ENCODE measurements at regions not wholly inside any gene's neighbourhood (a gene's known extent, or its start where the extent isn't known, plus 50 kb on each side); places are given as distances from the start of the nearest gene placed in this dataset.

DNA sequence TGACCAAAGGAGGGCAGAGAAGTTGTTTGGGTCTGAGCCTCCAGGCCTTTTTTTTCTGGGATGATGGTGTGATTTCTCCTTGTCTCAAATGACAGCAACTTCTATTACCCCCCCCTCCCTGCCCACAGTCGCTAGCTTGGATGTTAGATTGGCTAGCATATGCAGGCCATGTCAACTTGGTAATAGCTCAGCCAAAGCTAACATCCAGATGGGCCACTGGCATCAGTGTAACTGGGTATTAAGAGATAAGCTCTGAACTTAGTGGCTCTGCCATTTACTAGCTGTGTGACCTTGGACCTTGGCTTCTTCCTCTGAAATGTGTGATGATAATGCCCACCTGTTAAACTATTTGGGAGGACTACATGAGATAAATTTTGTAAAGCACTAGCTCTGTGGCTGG lies 86.9 kb upstream of the TSPAN2 start:
- 0 out of 4 replicates have a peak, but pooled peaks cover 0 to 3% of the 10 kb centered on the region in 2 experiments for H3K9me3 ChIP-seq (ENCODE audit: insufficient read depth in 2 of 2, low read depth in 1 of 2, low read length in 1 of 2)
- no peak overlapping the region for H3K56ac ChIP-seq (replicated peaks; ENCODE audit: insufficient read length, low read depth, low read length)
- H4K91ac ChIP-seq (replicated peaks; ENCODE audit: insufficient read length, low read length): no peak overlapping the region
- POLR2A ChIA-PET (ENCODE audit: partially characterized antibody): no interaction called here
- H2BK120ac ChIP-seq (replicated peaks; ENCODE audit: low read depth, low read length): no peak overlapping the region
- H3K23ac ChIP-seq (ENCODE audit: insufficient read length): no peak overlapping the region
- TF ChIP-seq, protein P1, sequence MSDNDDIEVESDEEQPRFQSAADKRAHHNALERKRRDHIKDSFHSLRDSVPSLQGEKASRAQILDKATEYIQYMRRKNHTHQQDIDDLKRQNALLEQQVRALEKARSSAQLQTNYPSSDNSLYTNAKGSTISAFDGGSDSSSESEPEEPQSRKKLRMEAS (IDR thresholded peaks at IDR 0.05): no peak
- no peak for TF ChIP-seq POLR2A (IDR thresholded peaks at IDR 0.05; ENCODE audit: control extremely low read depth in 1 of 2, low read depth in 2 of 2, low read length in 2 of 2)
- no peaks in the 10 kb centered on the region for H4K20me1 ChIP-seq (replicated peaks in 1 of 2; ENCODE audit: control insufficient read depth in 1 of 2, insufficient read depth in 2 of 2, low read length in 2 of 2)
- no peaks in the 10 kb centered on the region for H3K36me3 ChIP-seq (ENCODE audit: control insufficient read depth in 2 of 4, insufficient read depth in 4 of 4, low read length in 3 of 4)
- no peak overlapping the region for H3K4me2 ChIP-seq (ENCODE audit: insufficient read depth in 1 of 2, low read depth in 2 of 2, low read length in 2 of 2)
- no peak for DNase-seq (ENCODE audit: low read depth in 1 of 2, low spot score in 2 of 2)
- no peak overlapping the region for H2BK15ac ChIP-seq (ENCODE audit: low read length)
- H2BK12ac ChIP-seq (ENCODE audit: low read depth, low read length): no peak overlapping the region
- CTCF ChIA-PET (ENCODE audit: partially characterized antibody): interaction anchor here (0.8 to 3.3 kb wide), 6 partner anchors 11 to 293 kb away, joined by 3 to 14 read pairs (median 4); no protein-coding TSS in a partner anchor
- no peak overlapping the region for H4K5ac ChIP-seq (ENCODE audit: insufficient read length, low read depth, low read length)
- H2AK5ac ChIP-seq (ENCODE audit: low read depth, low read length): no peak overlapping the region
- H3K27ac ChIP-seq (ENCODE audit: low read depth, low read length): no peak overlapping the region
- no peak overlapping the region for H2AFZ ChIP-seq (ENCODE audit: low read length)
- H3K27me3 ChIP-seq (replicated peaks in 1 of 4; ENCODE audit: control insufficient read depth in 3 of 4, extremely low read depth in 1 of 4, insufficient read depth in 3 of 4, low read length in 3 of 4): no peaks in the 10 kb centered on the region
- H3K79me2 ChIP-seq (ENCODE audit: control insufficient read depth in 1 of 2, insufficient read depth in 2 of 2, low read length in 2 of 2): no peaks in the 10 kb centered on the region
- no peak overlapping the region for H2BK20ac ChIP-seq (ENCODE audit: low read length)
- no peak overlapping the region for H3K4me3 ChIP-seq (ENCODE audit: extremely low read depth in 1 of 4, insufficient read depth in 2 of 4, low read depth in 3 of 4, low read length in 4 of 4)
- no peaks in the 10 kb centered on the region for H3K79me1 ChIP-seq (ENCODE audit: low read depth, low read length)
- no peak overlapping the region for H3K9ac ChIP-seq (replicated peaks in 1 of 4; ENCODE audit: extremely low read depth in 1 of 4, low read depth in 3 of 4, low read length in 3 of 4)
- FAIRE-seq: no peak
- WGBS, 2 experiments (ENCODE audit: extremely low coverage in 1 of 2, insufficient coverage in 1 of 2, insufficient read length in 1 of 2, insufficient replicate concordance in 2 of 2, low coverage in 1 of 2, low lambda C conversion rate in 2 of 2, missing lambda C conversion rate in 1 of 2): 92% methylated on average over 1 of the region's 1 CpG; no CpG with 5 or more reads in 1 of the 2 experiments
- H2BK5ac ChIP-seq (ENCODE audit: low read depth, low read length): no peak overlapping the region
- no peaks in the 10 kb centered on the region for H3K4me1 ChIP-seq (replicated peaks in 1 of 4; ENCODE audit: control insufficient read depth in 3 of 4, insufficient read depth in 4 of 4, low read length in 3 of 4)
- H3K14ac ChIP-seq (ENCODE audit: insufficient read length): no peak overlapping the region
- H3K18ac ChIP-seq (ENCODE audit: extremely low read depth, low read length): no peak overlapping the region
- no peaks in the 10 kb centered on the region for H3K23me2 ChIP-seq (ENCODE audit: low read depth, low read length)
- no peak overlapping the region for H4K8ac ChIP-seq (ENCODE audit: extremely low read depth, insufficient read depth, low read length)
- H3K4ac ChIP-seq (replicated peaks; ENCODE audit: insufficient read length, low read depth, low read length): no peak overlapping the region

Data from H1 (cell line).